Activated CD8-positive, alpha-beta memory T cell treated with anti-CD3 and anti-CD28 coated beads for 1 hour (primary cell): ENCODE measurements at regions not wholly inside any gene's neighbourhood (a gene's known extent, or its start where the extent isn't known, plus 50 kb on each side); places are given as distances from the start of the nearest gene placed in this dataset.

Experiments
- DNase-seq, 2 donors: peaks; one replicate each; pipeline ENCODE4 v3.0.0-alpha.2; 2020; ENCODE audit warnings: low read depth in 1 of 2; ENCODE audit errors: extremely low read depth in 1 of 2

DNA sequence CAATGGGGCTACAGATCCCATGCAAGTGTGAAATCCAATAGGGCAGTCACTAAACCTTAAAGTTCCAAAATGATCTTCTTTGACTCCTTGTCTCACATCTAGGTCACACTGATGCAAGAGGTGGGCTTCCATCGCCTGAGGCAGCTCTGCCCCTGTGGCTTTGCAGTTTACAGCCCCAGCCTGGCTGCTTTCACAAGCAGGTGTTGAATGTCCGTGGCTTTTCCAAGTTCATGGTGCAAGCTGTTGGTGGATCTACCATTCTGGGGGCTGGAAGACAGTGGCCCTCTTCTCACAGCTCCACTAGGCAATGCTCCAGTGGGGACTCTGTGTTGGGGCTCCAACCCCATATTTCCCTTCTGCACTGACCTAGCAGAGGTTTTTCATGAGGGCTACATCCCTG is 68.5 kb upstream of the PRR20G start:
- no peak for DNase-seq

- no peak for DNase-seq
Measured at GRCh38 chr3:127354761-127355160, 66.9 kb upstream of the PRR20G start.

DNA sequence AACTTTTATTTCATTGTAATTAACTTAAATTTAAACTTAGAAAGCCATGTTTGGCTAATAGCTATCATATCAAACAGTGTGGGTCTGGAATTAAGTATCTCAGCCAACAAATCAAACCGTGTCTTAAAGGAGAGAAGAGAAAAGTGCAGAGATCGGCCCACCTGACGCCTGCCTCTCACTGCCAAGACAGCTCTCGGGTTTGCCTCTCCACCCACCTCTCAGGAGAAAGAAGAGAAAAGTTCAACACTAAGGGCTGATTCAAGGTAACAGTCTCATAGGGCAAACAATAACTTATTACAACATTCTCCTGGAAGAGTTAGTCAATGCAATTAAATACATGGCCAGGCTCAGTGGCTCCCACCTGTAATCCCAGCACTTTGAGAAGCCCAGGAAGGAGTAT is 64.8 kb upstream of the PRR20G start:
- DNase-seq = no peak

- no peak for DNase-seq
Measured at GRCh38 chr3:127351775-127352350, 64.0 kb upstream of the PRR20G start.

- no peak for DNase-seq
Measured at GRCh38 chr3:127351321-127351720, 63.5 kb upstream of the PRR20G start.

DNA sequence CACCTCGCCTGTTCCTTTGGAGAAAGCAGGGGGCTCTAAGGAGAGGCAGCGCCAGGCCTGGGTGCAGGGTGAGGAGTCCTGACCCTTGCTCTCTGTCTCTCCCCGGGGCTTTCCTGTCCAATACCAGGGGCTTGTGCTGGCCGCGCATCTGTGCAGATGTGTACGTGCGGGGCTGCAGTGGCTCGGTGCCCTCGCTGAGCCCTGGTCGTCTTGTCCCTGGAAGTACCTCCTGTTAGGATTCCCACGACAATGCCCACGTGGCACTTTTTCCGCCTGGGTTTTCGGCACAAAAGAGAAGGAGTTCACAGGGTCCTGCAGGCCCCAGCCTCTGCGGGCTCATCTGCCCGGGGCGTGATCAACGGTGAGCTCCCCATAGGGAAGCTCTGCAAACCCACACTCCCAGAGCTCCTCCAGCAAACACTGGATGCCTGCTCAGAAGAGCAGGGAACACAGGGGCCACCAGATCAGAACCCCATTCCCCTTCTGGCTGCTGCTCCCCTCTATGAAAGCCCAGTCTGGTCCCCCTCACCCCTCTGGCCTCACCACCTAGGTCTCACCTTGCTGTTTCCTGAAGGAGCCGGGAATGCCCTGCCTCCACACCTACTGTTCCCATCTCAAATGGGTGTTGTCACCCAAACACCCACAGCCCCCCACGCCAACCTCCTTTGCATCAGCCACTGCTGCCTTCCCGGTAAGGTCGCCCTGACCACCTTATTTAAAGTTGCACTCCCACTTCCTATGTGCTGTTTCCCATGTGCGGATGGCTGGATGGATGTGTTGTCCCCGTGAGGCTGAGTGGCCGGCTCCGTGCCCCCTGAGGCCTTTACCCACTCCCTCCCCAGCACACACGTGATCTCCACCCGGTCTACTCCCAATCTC is 62.6 kb upstream of the PRR20G start:
- DNase-seq = no peak

- DNase-seq = no peak
Measured at GRCh38 chr3:127349501-127350171, 61.8 kb upstream of the PRR20G start.

GRCh38 chr3:127342735-127343134 is 54.9 kb upstream of the PRR20G start:
- no peak for DNase-seq

DNA sequence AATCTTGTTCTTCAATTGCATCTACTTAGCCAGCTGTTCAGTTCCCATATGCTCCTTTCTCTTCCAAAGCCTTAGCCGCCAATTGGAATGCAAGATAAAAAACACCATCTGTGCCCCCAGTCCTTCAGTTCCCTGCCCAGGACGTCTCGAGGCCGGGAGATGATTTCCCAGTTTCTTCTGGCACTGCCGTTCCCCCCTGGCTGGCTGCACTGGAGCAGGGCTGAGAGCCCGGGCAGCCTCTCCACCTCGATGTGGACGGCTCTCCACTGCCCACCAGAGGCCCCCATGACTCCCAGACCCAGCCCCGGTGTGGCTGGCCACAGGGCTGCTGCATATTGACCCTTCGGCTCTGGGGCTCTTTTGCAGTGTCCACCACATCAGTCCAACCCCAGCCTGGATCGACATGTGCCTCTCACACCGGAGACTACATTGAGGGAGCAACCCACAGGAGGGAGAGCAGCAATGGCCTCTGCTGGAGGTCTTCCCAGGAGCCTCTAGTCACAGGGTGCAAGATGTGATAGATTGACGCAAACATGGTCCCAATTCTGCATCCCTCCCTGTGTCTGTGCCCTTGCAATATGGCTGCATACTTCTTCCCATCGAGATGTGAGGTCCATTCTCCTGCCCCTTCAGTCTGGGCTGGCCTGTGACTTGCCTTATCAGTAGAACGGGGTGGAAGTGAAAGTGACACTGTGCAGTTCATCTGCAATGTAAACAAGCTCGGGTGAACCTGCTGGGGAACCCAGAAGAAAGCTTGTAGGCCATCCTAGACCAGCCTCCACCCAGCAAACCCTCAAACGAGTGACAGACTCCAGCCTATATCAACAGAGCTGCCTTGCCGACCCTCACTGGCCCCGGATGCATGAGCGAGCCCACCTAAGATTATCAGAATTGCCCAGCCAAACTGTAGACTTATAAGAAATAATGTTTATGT is 52.3 kb upstream of the PRR20G start:
- no peak for DNase-seq

- DNase-seq = no peak
Measured at GRCh38 chr3:127339016-127339415, 51.2 kb upstream of the PRR20G start.

GRCh38 chr3:127337911-127338531 is 50.2 kb upstream of the PRR20G start:
- DNase-seq = no peak
